ENCODE measurements at regions not wholly inside any gene's neighbourhood (a gene's known extent, or its start where the extent isn't known, plus 50 kb on each side); places are given as distances from the start of the nearest gene placed in this dataset.

DNA sequence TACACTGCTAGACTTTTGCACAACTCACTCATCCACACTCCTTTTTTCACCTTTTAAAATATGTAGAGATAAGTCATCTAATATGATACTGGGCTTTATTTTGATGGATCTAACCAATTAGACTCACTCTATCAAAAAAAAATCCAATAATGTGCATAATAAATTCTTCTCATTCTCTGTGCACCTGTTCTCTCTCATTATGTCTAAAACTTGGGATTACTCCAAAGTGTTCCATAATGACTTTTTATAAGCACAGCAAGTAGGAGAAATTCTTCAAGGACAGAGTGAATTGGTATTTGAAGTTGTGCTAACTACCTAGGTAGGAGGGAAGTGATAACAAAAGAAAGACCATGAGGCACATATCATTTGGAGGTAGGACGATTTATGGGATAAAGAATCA is 1438.8 kb downstream of the PCDH7 start:
- ATAC-seq (no peak), DNase-seq (no peak)
- Histone ChIP-seq H3K4me1 (no peaks in the 10 kb centered on the region), H3K4me3 (no peak overlapping the region), H3K9me3 (no peaks in the 10 kb centered on the region), H3K27me3 (no peaks in the 10 kb centered on the region), H3K27ac (no peak overlapping the region), H3K36me3 (no peaks in the 10 kb centered on the region)
- 38% methylated on average over 1 of the region's 1 CpG for WGBS (ENCODE audit: insufficient coverage, low coverage, low lambda C conversion rate, missing lambda C conversion rate)
- intact Hi-C loops (cut with DNase I): no loop called here
- TF ChIP-seq, protein P1, sequence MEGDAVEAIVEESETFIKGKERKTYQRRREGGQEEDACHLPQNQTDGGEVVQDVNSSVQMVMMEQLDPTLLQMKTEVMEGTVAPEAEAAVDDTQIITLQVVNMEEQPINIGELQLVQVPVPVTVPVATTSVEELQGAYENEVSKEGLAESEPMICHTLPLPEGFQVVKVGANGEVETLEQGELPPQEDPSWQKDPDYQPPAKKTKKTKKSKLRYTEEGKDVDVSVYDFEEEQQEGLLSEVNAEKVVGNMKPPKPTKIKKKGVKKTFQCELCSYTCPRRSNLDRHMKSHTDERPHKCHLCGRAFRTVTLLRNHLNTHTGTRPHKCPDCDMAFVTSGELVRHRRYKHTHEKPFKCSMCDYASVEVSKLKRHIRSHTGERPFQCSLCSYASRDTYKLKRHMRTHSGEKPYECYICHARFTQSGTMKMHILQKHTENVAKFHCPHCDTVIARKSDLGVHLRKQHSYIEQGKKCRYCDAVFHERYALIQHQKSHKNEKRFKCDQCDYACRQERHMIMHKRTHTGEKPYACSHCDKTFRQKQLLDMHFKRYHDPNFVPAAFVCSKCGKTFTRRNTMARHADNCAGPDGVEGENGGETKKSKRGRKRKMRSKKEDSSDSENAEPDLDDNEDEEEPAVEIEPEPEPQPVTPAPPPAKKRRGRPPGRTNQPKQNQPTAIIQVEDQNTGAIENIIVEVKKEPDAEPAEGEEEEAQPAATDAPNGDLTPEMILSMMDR (IDR thresholded peaks at IDR 0.05): no peak
- no peak for TF ChIP-seq POLR2A (IDR thresholded peaks at IDR 0.05)

DNA sequence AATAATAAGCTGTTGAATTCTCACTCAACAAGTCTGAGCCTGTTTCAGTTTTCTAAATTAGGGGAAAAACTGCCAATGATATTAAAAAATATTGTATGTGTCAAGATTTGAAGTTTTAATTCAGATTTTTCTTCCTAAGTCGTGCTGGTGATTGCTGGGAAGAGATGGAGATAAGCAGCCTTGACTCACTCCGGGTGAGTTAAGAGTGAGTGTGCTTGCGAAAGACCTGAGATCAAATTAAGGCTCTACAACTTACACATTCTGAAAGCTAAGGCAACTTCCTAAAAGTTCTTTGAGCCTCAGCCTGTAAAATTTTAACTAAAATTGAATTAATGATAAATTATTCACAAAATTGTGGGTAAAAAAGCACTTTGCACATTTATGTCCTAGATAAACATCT is 1441.2 kb downstream of the PCDH7 start:
- intact Hi-C loops (cut with DNase I): no loop called here
- TF ChIP-seq, protein P1 (IDR thresholded peaks at IDR 0.05): no peak
- ATAC-seq (no peak), DNase-seq (no peak)
- Histone ChIP-seq H3K27ac (no peak overlapping the region), H3K27me3 (no peaks in the 10 kb centered on the region), H3K4me1 (no peaks in the 10 kb centered on the region), H3K4me3 (no peak overlapping the region), H3K9me3 (no peaks in the 10 kb centered on the region), H3K36me3 (no peaks in the 10 kb centered on the region)
- WGBS (ENCODE audit: insufficient coverage, low coverage, low lambda C conversion rate, missing lambda C conversion rate): 22% methylated on average over 3 of the region's 3 CpGs

- no peak for DNase-seq
- no peaks in the 10 kb centered on the region for H3K36me3 ChIP-seq
- no peaks in the 10 kb centered on the region for H3K4me1 ChIP-seq
- H3K27ac ChIP-seq: no peak overlapping the region
- ATAC-seq: no peak
- intact Hi-C loops (cut with DNase I): no loop called here
- H3K4me3 ChIP-seq: no peak overlapping the region
- no peaks in the 10 kb centered on the region for H3K9me3 ChIP-seq
- no peaks in the 10 kb centered on the region for H3K27me3 ChIP-seq
- WGBS (ENCODE audit: insufficient coverage, low coverage, low lambda C conversion rate, missing lambda C conversion rate): 50% methylated on average over 3 of the region's 3 CpGs
- no peak for TF ChIP-seq POLR2A (IDR thresholded peaks at IDR 0.05)
Measured at GRCh38 chr4:32163125-32163524, 1443.0 kb downstream of the PCDH7 start.

GRCh38 chr4:32169841-32170240 is 1449.7 kb downstream of the PCDH7 start:
- Histone ChIP-seq H3K9me3 (no peaks in the 10 kb centered on the region), H3K4me3 (no peak overlapping the region), H3K27ac (no peak overlapping the region), H3K4me1 (no peaks in the 10 kb centered on the region), H3K27me3 (no peaks in the 10 kb centered on the region), H3K36me3 (no peaks in the 10 kb centered on the region)
- ATAC-seq (no peak), DNase-seq (no peak)
- intact Hi-C loops (cut with DNase I): no loop called here
- 79% methylated on average over 3 of the region's 3 CpGs for WGBS (ENCODE audit: insufficient coverage, low coverage, low lambda C conversion rate, missing lambda C conversion rate)
- TF ChIP-seq, protein P1 (IDR thresholded peaks at IDR 0.05): no peak
- TF ChIP-seq POLR2A (IDR thresholded peaks at IDR 0.05): no peak

GRCh38 chr4:32172086-32172485 is 1451.9 kb downstream of the PCDH7 start:
- Histone ChIP-seq H3K4me3 (no peak overlapping the region), H3K4me1 (no peaks in the 10 kb centered on the region), H3K36me3 (no peaks in the 10 kb centered on the region), H3K27me3 (no peaks in the 10 kb centered on the region), H3K9me3 (no peaks in the 10 kb centered on the region), H3K27ac (no peak overlapping the region)
- no peak for DNase-seq
- no peak for ATAC-seq
- TF ChIP-seq, protein P1 (IDR thresholded peaks at IDR 0.05): no peak
- TF ChIP-seq POLR2A (IDR thresholded peaks at IDR 0.05): no peak
- intact Hi-C loops (cut with DNase I): no loop called here
- 50% methylated on average over 1 of the region's 1 CpG for WGBS (ENCODE audit: insufficient coverage, low coverage, low lambda C conversion rate, missing lambda C conversion rate)

Measured in right lobe of liver (tissue), 6 donors.